GM12872 (cell line): ENCODE measurements at regions not wholly inside any gene's neighbourhood (a gene's known extent, or its start where the extent isn't known, plus 50 kb on each side); places are given as distances from the start of the nearest gene placed in this dataset.

Experiments used
- CTCF ChIP-seq: IDR thresholded peaks from 3 replicates; pipeline ENCODE4 v1.5.1; 2011; ENCODE audit warnings: low read depth, mild to moderate bottlenecking, low read length, moderate library complexity; ENCODE audit not compliant: insufficient read depth

- no peak for TF ChIP-seq CTCF
Measured at GRCh38 chr10:16381083-16381482, 55.7 kb upstream of the PTER start.

- TF ChIP-seq CTCF, result no peak
Measured at GRCh38 chr10:16384021-16384420, 52.8 kb upstream of the PTER start.

- TF ChIP-seq CTCF, result no peak
Measured at GRCh38 chr10:16386855-16387254, 50.0 kb upstream of the PTER start.
